Loucy (cell line): ENCODE measurements at regions not wholly inside any gene's neighbourhood (a gene's known extent, or its start where the extent isn't known, plus 50 kb on each side); places are given as distances from the start of the nearest gene placed in this dataset.

Source experiments
- H2AFZ ChIP-seq: fragments of 200-600 bp; sonication (generic); 2 replicates; pipeline ENCODE4 v1.6.0; 2016; ENCODE audit warnings: antibody characterized with exemption, mild to moderate bottlenecking, low read length, moderate library complexity
- H3F3A ChIP-seq: fragments of 200-600 bp; 2 replicates; pipeline ENCODE4 v1.6.0; 2016; ENCODE audit warnings: antibody characterized with exemption, low read depth, mild to moderate bottlenecking
- H3K27me3 ChIP-seq: fragments of 200-600 bp; sonication (generic); 2 replicates; pipeline ENCODE4 v1.6.1; 2014; ENCODE audit warnings: low read length, mild to moderate bottlenecking; ENCODE audit not compliant: insufficient read depth, poor library complexity, severe bottlenecking
- H3K36me3 ChIP-seq: fragments of 200-600 bp; sonication (generic); 2 replicates; pipeline ENCODE4 v1.6.1; 2016; ENCODE audit warnings: low read length; ENCODE audit not compliant: insufficient read depth
- H3K4me1 ChIP-seq: fragments of 200-600 bp; sonication (generic); 2 replicates; pipeline ENCODE4 v1.5.1; 2014; ENCODE audit warnings: low read length, mild to moderate bottlenecking; ENCODE audit not compliant: insufficient read depth, poor library complexity, severe bottlenecking
- H3K4me2 ChIP-seq: fragments of 200-600 bp; sonication (generic); 2 replicates; pipeline ENCODE4 v1.6.0; 2014; ENCODE audit warnings: antibody characterized with exemption, low read length, low read depth, mild to moderate bottlenecking; ENCODE audit not compliant: poor library complexity, severe bottlenecking
- H3K4me3 ChIP-seq: fragments of 200-600 bp; sonication (generic); 2 replicates; pipeline ENCODE4 v1.5.1; 2014; ENCODE audit warnings: low read length, mild to moderate bottlenecking, mixed read lengths; ENCODE audit not compliant: poor library complexity, severe bottlenecking
- H3K79me2 ChIP-seq: fragments of 200-600 bp; sonication (generic); 2 replicates; pipeline ENCODE4 v1.6.1; 2014; ENCODE audit warnings: low read length; ENCODE audit not compliant: insufficient read depth
- H3K9ac ChIP-seq: fragments of 200-600 bp; sonication (generic); 2 replicates; pipeline ENCODE4 v1.6.0; 2014; ENCODE audit warnings: mild to moderate bottlenecking, low read depth, low read length, moderate library complexity; ENCODE audit not compliant: poor library complexity, severe bottlenecking
- H3K9me2 ChIP-seq: fragments of 200-600 bp; sonication (generic); replicated peaks from 2 replicates; pipeline ENCODE4 v1.6.1; 2016; ENCODE audit warnings: low read depth, low read length, mixed read lengths
- H3K9me3 ChIP-seq: fragments of 200-600 bp; sonication (generic); 2 replicates; pipeline ENCODE4 v1.6.1; 2014; ENCODE audit warnings: mild to moderate bottlenecking, antibody characterized with exemption, low read length, low read depth; ENCODE audit not compliant: insufficient read depth
- H4K20me1 ChIP-seq: fragments of 200-600 bp; sonication (generic); 2 replicates; pipeline ENCODE4 v1.6.0; 2014; ENCODE audit warnings: antibody characterized with exemption, low read length, mild to moderate bottlenecking; ENCODE audit not compliant: insufficient read depth, poor library complexity, severe bottlenecking
- CTCF ChIP-seq: fragments of 200-600 bp; sonication (generic); conservative IDR thresholded peaks from 2 replicates; pipeline ENCODE4 v1.5.1; 2014; ENCODE audit warnings: mild to moderate bottlenecking, antibody characterized with exemption, low read length
- EZH2phosphoT487 ChIP-seq: fragments of 200-600 bp; IDR thresholded peaks from 2 replicates; pipeline ENCODE4 v1.6.1; 2018; ENCODE audit warnings: antibody characterized with exemption, mild to moderate bottlenecking, moderate library complexity, borderline replicate concordance

- no peaks in the 10 kb centered on the region for H3K27me3 ChIP-seq
- peak overlapping the region; percentile 71 for H3K4me2 ChIP-seq
- H3K9ac ChIP-seq, result peak overlapping the region; percentile 65
- no peaks in the 10 kb centered on the region for H3K9me3 ChIP-seq
- no peaks in the 10 kb centered on the region for H3K79me2 ChIP-seq
- TF ChIP-seq EZH2phosphoT487, result no peak
- no peak for TF ChIP-seq CTCF
- H3K4me1 ChIP-seq, result peaks cover 55% of the 10 kb centered on the region
- 0 out of 2 replicates have a peak, but pooled peaks cover 3% of the 10 kb centered on the region for H3F3A ChIP-seq
- no peaks in the 10 kb centered on the region for H3K9me2 ChIP-seq
- H4K20me1 ChIP-seq, result no peaks in the 10 kb centered on the region
- peak overlapping the region; percentile 60 for H3K4me3 ChIP-seq
- H3K36me3 ChIP-seq, result no peaks in the 10 kb centered on the region
- H2AFZ ChIP-seq, result no peak overlapping the region; the same call in 1 of the 2 replicates
Measured at GRCh38 chr2:217160978-217161973, 301.4 kb upstream of the TNP1 start.

DNA sequence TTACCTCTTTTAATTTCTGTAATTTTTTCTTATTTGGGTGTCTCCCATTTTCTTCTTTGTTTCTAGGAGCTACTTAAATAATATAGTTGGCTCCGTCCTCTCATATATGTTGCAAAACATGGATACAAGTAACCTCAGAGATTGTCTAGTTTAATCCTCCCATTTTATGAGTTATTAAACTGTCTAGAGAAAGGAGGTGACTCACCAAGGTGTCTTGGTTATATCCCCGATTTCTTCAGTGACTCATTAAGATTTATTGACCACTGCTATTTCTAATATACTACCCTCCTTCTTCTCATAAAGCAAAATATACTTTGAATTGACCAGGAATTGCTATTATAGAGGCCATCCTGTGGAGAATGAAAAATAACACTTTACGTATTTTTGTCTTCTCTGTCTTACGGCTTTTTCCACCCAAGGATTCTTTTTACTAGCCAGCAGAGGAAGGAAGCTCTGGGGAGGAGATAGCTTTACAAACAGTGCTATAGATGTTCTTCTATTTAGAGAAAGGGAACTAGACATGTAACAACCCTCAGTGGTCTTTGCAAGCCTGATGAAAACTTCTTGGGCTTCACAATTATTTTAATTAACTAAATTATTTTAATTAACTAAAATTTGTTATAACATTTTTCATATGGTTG lies 300.4 kb upstream of the TNP1 start:
- H3K9me2 ChIP-seq, result no peaks in the 10 kb centered on the region
- no peak overlapping the region for H2AFZ ChIP-seq
- no peaks in the 10 kb centered on the region for H3K36me3 ChIP-seq
- TF ChIP-seq EZH2phosphoT487 (no peak), CTCF (no peak)
- H3K9me3 ChIP-seq, result no peaks in the 10 kb centered on the region
- H3K79me2 ChIP-seq, result no peaks in the 10 kb centered on the region
- peaks cover 55% of the 10 kb centered on the region for H3K4me1 ChIP-seq
- H3F3A ChIP-seq, result 0 out of 2 replicates have a peak, but pooled peaks cover 3% of the 10 kb centered on the region
- H3K4me2 ChIP-seq, result peak overlapping the region; percentile 71
- H3K27me3 ChIP-seq, result no peaks in the 10 kb centered on the region
- H4K20me1 ChIP-seq, result no peaks in the 10 kb centered on the region
- H3K4me3 ChIP-seq, result no peak overlapping the region
- H3K9ac ChIP-seq, result peak overlapping the region; percentile 65

DNA sequence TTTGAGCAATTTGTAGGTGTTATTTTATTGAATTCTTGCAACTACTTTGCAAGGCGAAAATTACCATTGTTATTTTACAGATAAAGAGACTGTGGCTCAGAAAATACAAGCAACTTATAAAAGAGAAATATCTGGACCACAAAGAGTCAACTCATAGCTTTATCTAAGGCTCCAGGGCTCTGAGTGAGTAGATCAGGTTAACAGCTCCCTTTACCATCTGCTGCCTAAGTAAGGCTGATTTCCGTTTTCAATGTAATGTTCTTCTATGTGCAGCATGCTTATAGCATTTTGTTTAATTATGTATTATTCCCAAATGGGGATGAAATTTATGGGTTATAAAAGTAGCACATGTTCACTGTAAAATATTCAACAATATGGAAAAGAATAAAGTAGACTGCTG lies 299.1 kb upstream of the TNP1 start:
- Histone ChIP-seq H3K36me3 (no peaks in the 10 kb centered on the region), H3K27me3 (no peaks in the 10 kb centered on the region)

More for the DNA sequence above, 299.1 kb upstream of the TNP1 start:
- Histone ChIP-seq H3K79me2 (no peaks in the 10 kb centered on the region), H3K9me3 (no peaks in the 10 kb centered on the region), H2AFZ (no peak overlapping the region), H3K4me2 (peak overlapping the region; percentile 46), H3K4me1 (peaks cover 53% of the 10 kb centered on the region), H3K9ac (no peak overlapping the region), H3F3A (0 out of 2 replicates have a peak, but pooled peaks cover 3% of the 10 kb centered on the region), H3K9me2 (no peaks in the 10 kb centered on the region), H4K20me1 (no peaks in the 10 kb centered on the region), H3K4me3 (no peak overlapping the region)
- no peak for TF ChIP-seq CTCF
- no peak for TF ChIP-seq EZH2phosphoT487
